ENCODE measurements at regions not wholly inside any gene's neighbourhood (a gene's known extent, or its start where the extent isn't known, plus 50 kb on each side); places are given as distances from the start of the nearest gene placed in this dataset.

- DNase-seq (ENCODE audit: extremely low spot score) = no peak
- TF ChIP-seq ARNT (IDR thresholded peaks at IDR 0.05) (no peak), NFRKB (IDR thresholded peaks at IDR 0.05) (no peak), TARDBP (IDR thresholded peaks at IDR 0.05) (no peak), BHLHE40 (IDR thresholded peaks at IDR 0.05; ENCODE audit: borderline replicate concordance) (no peak), CTBP1 (IDR thresholded peaks at IDR 0.05; ENCODE audit: borderline replicate concordance) (no peak), SUZ12 (IDR thresholded peaks at IDR 0.05) (no peak), SP1 (IDR thresholded peaks at IDR 0.05) (no peak), PKNOX1 (IDR thresholded peaks at IDR 0.05) (no peak), FOXK2 (IDR thresholded peaks at IDR 0.05) (no peak), HDGF (IDR thresholded peaks at IDR 0.05; ENCODE audit: borderline replicate concordance) (no peak)
- ChIA-PET POLR2A (no interaction called here), CTCF (no interaction called here)
Measured at GRCh38 chr11:97419729-97420128, 1029.9 kb downstream of the JRKL start.

GRCh38 chr11:97428247-97428790 lies 1038.5 kb downstream of the JRKL start:
- ChIA-PET POLR2A (no interaction called here), CTCF (no interaction called here)
- no peak for TF ChIP-seq CTBP1 (IDR thresholded peaks at IDR 0.05; ENCODE audit: borderline replicate concordance)
- TF ChIP-seq SUZ12 (IDR thresholded peaks at IDR 0.05) = no peak
- no peak for DNase-seq (ENCODE audit: extremely low spot score)

- CTCF ChIA-PET = no interaction called here
- POLR2A ChIA-PET = no interaction called here
- no peak for TF ChIP-seq FOXM1 (IDR thresholded peaks at IDR 0.05; ENCODE audit: borderline replicate concordance)
- TF ChIP-seq PKNOX1 (IDR thresholded peaks at IDR 0.05) = no peak
- no peak for TF ChIP-seq FOXA1 (IDR thresholded peaks at IDR 0.05)
- TF ChIP-seq TARDBP (IDR thresholded peaks at IDR 0.05) = no peak
- no peak for TF ChIP-seq ELF4 (IDR thresholded peaks at IDR 0.05)
- TF ChIP-seq LEF1 (IDR thresholded peaks at IDR 0.05; ENCODE audit: borderline replicate concordance) = no peak
- no peak for TF ChIP-seq FOXK2 (IDR thresholded peaks at IDR 0.05)
- no peak for TF ChIP-seq BHLHE40 (IDR thresholded peaks at IDR 0.05; ENCODE audit: borderline replicate concordance)
- no peak for TF ChIP-seq SP1 (IDR thresholded peaks at IDR 0.05)
- no peak for TF ChIP-seq HDGF (IDR thresholded peaks at IDR 0.05; ENCODE audit: borderline replicate concordance)
- no peak for TF ChIP-seq SUZ12 (IDR thresholded peaks at IDR 0.05)
- TF ChIP-seq ARNT (IDR thresholded peaks at IDR 0.05) = no peak
- TF ChIP-seq NFRKB (IDR thresholded peaks at IDR 0.05) = no peak
- no peak for TF ChIP-seq ZNF384 (IDR thresholded peaks at IDR 0.05)
- no peak for TF ChIP-seq L3MBTL2 (conservative IDR thresholded peaks at IDR 0.05)
- DNase-seq (ENCODE audit: extremely low spot score) = no peak
Measured at GRCh38 chr11:97430877-97431276, 1041.1 kb downstream of the JRKL start.

GRCh38 chr11:97432926-97433325 lies 1043.1 kb downstream of the JRKL start:
- POLR2A ChIA-PET = no interaction called here
- CTCF ChIA-PET = no interaction called here

GRCh38 chr11:97445561-97445960 lies 1055.7 kb downstream of the JRKL start:
- TF ChIP-seq LEF1 (IDR thresholded peaks at IDR 0.05; ENCODE audit: borderline replicate concordance) (no peak), CTBP1 (IDR thresholded peaks at IDR 0.05; ENCODE audit: borderline replicate concordance) (no peak), FOXK2 (IDR thresholded peaks at IDR 0.05) (no peak)
- DNase-seq (ENCODE audit: extremely low spot score) = no peak
- CTCF ChIA-PET = no interaction called here
- POLR2A ChIA-PET = no interaction called here

More at GRCh38 chr11:97432926-97433325, 1043.1 kb downstream of the JRKL start:
- TF ChIP-seq NFRKB (IDR thresholded peaks at IDR 0.05) = no peak
- no peak for TF ChIP-seq FOXA1 (IDR thresholded peaks at IDR 0.05)
- TF ChIP-seq FOXM1 (IDR thresholded peaks at IDR 0.05; ENCODE audit: borderline replicate concordance) = no peak
- no peak for TF ChIP-seq L3MBTL2 (conservative IDR thresholded peaks at IDR 0.05)
- no peak for TF ChIP-seq PKNOX1 (IDR thresholded peaks at IDR 0.05)
- TF ChIP-seq LEF1 (IDR thresholded peaks at IDR 0.05; ENCODE audit: borderline replicate concordance) = no peak
- no peak for TF ChIP-seq HDGF (IDR thresholded peaks at IDR 0.05; ENCODE audit: borderline replicate concordance)
- no peak for DNase-seq (ENCODE audit: extremely low spot score)

- TF ChIP-seq TARDBP (IDR thresholded peaks at IDR 0.05) (no peak), SUZ12 (IDR thresholded peaks at IDR 0.05) (no peak), HDGF (IDR thresholded peaks at IDR 0.05; ENCODE audit: borderline replicate concordance) (no peak), LEF1 (IDR thresholded peaks at IDR 0.05; ENCODE audit: borderline replicate concordance) (no peak)
- DNase-seq (ENCODE audit: extremely low spot score) = no peak
- ChIA-PET POLR2A (no interaction called here), CTCF (no interaction called here)
Measured at GRCh38 chr11:97451441-97451840, 1061.6 kb downstream of the JRKL start.

- CTCF ChIA-PET = interaction anchor here (0.6 kb wide), 2 partner anchors 502 to 1501 kb away, joined by 3 read pairs; no protein-coding TSS in a partner anchor
- TF ChIP-seq CTBP1 (IDR thresholded peaks at IDR 0.05; ENCODE audit: borderline replicate concordance) (no peak), ZNF384 (IDR thresholded peaks at IDR 0.05) (no peak), BHLHE40 (IDR thresholded peaks at IDR 0.05; ENCODE audit: borderline replicate concordance) (no peak), FOXK2 (IDR thresholded peaks at IDR 0.05) (no peak), SP1 (IDR thresholded peaks at IDR 0.05) (no peak), SUZ12 (IDR thresholded peaks at IDR 0.05) (no peak), L3MBTL2 (conservative IDR thresholded peaks at IDR 0.05) (no peak), HDGF (IDR thresholded peaks at IDR 0.05; ENCODE audit: borderline replicate concordance) (no peak), LEF1 (IDR thresholded peaks at IDR 0.05; ENCODE audit: borderline replicate concordance) (no peak), FOXA1 (IDR thresholded peaks at IDR 0.05) (no peak), NFRKB (IDR thresholded peaks at IDR 0.05) (no peak), ELF4 (IDR thresholded peaks at IDR 0.05) (no peak), TARDBP (IDR thresholded peaks at IDR 0.05) (no peak), ARNT (IDR thresholded peaks at IDR 0.05) (no peak)
- POLR2A ChIA-PET = no interaction called here
- no peak for DNase-seq (ENCODE audit: extremely low spot score)
Measured at GRCh38 chr11:97454988-97455387, 1065.2 kb downstream of the JRKL start.
